Peyer's patch (tissue), 4 donors: ENCODE measurements at regions not wholly inside any gene's neighbourhood (a gene's known extent, or its start where the extent isn't known, plus 50 kb on each side); places are given as distances from the start of the nearest gene placed in this dataset.

ENCODE experiments used
- POLR2A ChIP-seq, 2 donors: fragments of 450-650 bp; IDR thresholded peaks; one replicate each; pipeline ENCODE4 v1.5.1; 2017; ENCODE audit warnings: antibody characterized with exemption in 2 of 2, mild to moderate bottlenecking in 2 of 2, moderate library complexity in 2 of 2
- TF ChIP-seq, protein P1 (sequence below), 6 experiments: fragments of 450-650 bp in 4 of 6; fragments of 200-600 bp in 2 of 6; sonication (generic) in 1 of 6; IDR thresholded peaks; one replicate each; pipeline ENCODE4 v1.5.1; 2017 to 2019; ENCODE audit warnings: antibody characterized with exemption in 6 of 6, mild to moderate bottlenecking in 3 of 6, moderate library complexity in 1 of 6

DNA sequence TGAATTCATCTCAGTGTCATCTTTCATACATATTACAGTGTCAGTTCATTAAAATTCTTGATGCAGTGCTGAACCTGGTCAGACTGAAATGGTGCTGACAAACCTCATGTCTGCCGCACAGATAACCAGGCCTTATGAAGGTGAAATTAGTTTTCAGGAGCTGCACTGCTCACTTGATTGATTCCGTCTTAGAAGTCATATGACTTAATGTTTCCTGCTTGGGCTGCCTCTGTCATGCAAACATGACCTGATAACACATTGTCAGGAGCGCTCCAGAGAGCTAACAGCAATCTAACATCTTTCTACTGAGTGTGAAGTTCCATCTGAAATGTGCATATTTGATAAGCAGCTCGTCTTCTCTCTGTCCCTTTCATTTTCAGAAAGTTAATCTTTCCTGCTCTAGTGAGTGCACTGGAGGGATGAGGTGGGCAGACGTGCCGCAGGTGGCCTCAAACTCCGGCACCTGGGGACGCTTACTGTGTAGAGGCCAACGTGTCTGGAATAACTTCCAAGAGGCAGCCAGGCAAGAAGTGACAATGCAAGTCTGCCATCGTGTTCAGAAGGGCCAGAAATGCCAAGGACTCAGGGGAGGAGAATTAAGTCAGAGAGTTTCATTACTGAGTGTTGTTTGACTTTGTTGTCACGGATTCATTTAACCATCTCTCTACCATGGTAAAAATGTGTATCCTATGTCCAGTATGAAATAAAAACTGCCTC is 592.1 kb downstream of the TLE1 start:
- TF ChIP-seq, protein P1, sequence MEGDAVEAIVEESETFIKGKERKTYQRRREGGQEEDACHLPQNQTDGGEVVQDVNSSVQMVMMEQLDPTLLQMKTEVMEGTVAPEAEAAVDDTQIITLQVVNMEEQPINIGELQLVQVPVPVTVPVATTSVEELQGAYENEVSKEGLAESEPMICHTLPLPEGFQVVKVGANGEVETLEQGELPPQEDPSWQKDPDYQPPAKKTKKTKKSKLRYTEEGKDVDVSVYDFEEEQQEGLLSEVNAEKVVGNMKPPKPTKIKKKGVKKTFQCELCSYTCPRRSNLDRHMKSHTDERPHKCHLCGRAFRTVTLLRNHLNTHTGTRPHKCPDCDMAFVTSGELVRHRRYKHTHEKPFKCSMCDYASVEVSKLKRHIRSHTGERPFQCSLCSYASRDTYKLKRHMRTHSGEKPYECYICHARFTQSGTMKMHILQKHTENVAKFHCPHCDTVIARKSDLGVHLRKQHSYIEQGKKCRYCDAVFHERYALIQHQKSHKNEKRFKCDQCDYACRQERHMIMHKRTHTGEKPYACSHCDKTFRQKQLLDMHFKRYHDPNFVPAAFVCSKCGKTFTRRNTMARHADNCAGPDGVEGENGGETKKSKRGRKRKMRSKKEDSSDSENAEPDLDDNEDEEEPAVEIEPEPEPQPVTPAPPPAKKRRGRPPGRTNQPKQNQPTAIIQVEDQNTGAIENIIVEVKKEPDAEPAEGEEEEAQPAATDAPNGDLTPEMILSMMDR (IDR thresholded peaks at IDR 0.05) = no peak
- TF ChIP-seq POLR2A (IDR thresholded peaks at IDR 0.05) = no peak
